Muscle of leg (tissue), 3 donors: ENCODE measurements at regions not wholly inside any gene's neighbourhood (a gene's known extent, or its start where the extent isn't known, plus 50 kb on each side); places are given as distances from the start of the nearest gene placed in this dataset.

Experiments used
- DNase-seq: peaks from one replicate; pipeline ENCODE4 v3.0.0; 2013
- H3K27ac ChIP-seq: one replicate; pipeline ENCODE4 v1.5.1; 2013; ENCODE audit warnings: mild to moderate bottlenecking, low read length, control low read depth
- H3K27me3 ChIP-seq: one replicate; pipeline ENCODE4 v1.6.1; 2013; ENCODE audit warnings: low read length; ENCODE audit not compliant: control insufficient read depth, insufficient read depth
- H3K36me3 ChIP-seq: one replicate; pipeline ENCODE4 v1.6.1; 2013; ENCODE audit warnings: low read length; ENCODE audit not compliant: control insufficient read depth, insufficient read depth
- H3K4me1 ChIP-seq: one replicate; pipeline ENCODE4 v1.6.1; 2013; ENCODE audit warnings: low read length; ENCODE audit not compliant: control insufficient read depth, insufficient read depth
- H3K4me3 ChIP-seq: one replicate; pipeline ENCODE4 v1.5.1; 2013; ENCODE audit warnings: low read length, control low read depth
- H3K9me3 ChIP-seq: replicated peaks from 2 replicates; pipeline ENCODE4 v1.6.1; 2013; ENCODE audit warnings: low read depth, low read length; ENCODE audit not compliant: control insufficient read depth
- WGBS: methylation state at CpG from one replicate; pipeline ENCODE4 v1.1.5; 2013; ENCODE audit warnings: missing lambda C conversion rate; ENCODE audit not compliant: insufficient coverage; 5-methylcytosine and 5-hydroxymethylcytosine counted together

DNA sequence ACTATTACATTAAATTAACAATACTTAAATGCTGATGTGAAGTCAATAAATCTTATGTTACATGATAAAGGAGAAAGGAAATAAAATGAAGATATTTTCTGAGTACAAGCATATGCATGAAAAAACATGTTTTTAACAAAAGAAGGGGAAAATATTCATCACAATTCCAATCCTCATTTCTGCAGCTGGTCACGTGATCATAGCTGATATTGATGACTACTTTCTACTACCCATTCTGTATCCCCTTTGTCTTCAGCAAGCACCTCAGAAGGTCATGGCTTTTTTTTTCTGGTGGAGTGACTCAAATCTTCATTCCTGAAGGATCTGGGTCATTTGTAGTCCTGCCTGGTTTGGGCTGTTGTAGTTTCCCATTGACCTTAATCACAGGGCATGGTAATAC is 90.9 kb downstream of the CDO1 start:
- Histone ChIP-seq H3K27me3 (no peaks in the 10 kb centered on the region), H3K4me1 (no peaks in the 10 kb centered on the region), H3K27ac (no peak overlapping the region), H3K9me3 (peaks cover 2% of the 10 kb centered on the region), H3K4me3 (no peak overlapping the region), H3K36me3 (no peaks in the 10 kb centered on the region)
- whole genome bisulfite sequencing, result 100% methylated on average over 1 of the region's 1 CpG
- no peak for DNase-seq

DNA sequence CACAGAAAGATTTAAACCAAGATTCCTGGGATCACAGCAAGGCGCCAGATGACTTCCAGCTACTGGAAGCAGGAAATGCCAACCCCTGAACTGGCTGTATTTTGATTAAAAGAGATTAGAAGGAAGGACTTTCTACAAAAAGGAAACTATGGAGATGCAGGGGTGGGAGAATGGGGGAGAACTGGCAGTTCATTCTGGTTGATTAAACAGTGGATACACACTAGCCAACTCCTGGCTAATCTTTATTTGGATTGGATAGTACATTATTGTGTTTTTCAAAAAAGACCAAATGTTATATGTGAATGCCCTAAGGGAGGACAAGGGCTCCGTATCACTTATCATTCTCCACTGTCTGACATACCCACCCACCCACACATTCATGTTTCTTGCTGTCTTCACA is 93.2 kb downstream of the CDO1 start:
- peaks cover 3% of the 10 kb centered on the region for H3K4me1 ChIP-seq
- 83% methylated on average over 1 of the region's 2 CpGs for WGBS
- no peak overlapping the region for H3K4me3 ChIP-seq
- H3K27me3 ChIP-seq, result no peaks in the 10 kb centered on the region
- H3K27ac ChIP-seq, result no peak overlapping the region
- no peaks in the 10 kb centered on the region for H3K36me3 ChIP-seq
- H3K9me3 ChIP-seq, result no peaks in the 10 kb centered on the region
- DNase-seq, result no peak

DNA sequence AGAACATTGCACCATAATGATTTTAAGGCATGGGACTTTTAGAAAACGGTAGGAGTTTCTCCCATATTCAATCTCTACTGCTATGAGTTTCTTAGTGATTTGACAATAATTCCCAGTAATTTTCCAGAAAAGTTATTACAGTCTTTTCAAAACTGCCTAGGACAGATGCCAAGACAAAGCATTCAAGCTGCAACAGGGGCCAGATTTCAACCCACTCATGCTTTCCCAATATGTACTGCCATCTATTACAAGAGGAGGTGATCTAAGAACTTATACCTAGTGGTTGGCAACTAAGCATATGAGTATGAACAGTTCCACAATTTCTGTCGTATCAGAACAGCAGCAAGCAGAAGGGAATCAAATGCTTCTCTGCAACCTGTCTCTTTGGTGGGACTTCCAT is 95.1 kb upstream of the TMED7 start:
- peak; percentile 27 for DNase-seq
- H3K9me3 ChIP-seq, result no peaks in the 10 kb centered on the region
- no peak overlapping the region for H3K4me3 ChIP-seq
- 57% methylated on average over 1 of the region's 2 CpGs for WGBS
- H3K36me3 ChIP-seq, result no peaks in the 10 kb centered on the region
- peaks cover 3% of the 10 kb centered on the region for H3K4me1 ChIP-seq
- H3K27me3 ChIP-seq, result no peaks in the 10 kb centered on the region
- no peak overlapping the region for H3K27ac ChIP-seq

- peak overlapping the region; percentile 25 for H3K27ac ChIP-seq
- WGBS, result no CpG with 5 or more reads among the region's 2 CpGs
Observed at GRCh38 chr5:115718927-115719326, 93.1 kb upstream of the TMED7 start.

DNA sequence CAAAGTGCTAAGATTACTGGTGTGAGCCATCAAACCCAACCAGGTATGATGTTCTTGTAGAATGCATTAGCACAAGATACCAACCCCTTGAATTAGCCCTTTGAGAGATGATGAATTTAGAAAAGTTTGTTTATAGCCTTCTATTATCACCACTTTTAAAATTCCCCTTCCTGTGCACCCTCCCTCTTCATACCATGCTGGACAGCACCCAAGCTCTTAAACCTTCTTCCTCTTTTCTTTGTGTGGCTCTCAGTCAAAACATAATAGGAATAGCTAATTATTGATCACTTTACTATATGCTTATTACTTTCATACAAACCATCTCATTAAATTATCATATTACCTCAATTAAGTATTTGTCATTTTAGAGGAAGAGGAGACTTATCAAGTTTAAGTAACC is 87.6 kb upstream of the TMED7 start:
- Histone ChIP-seq H3K36me3 (no peaks in the 10 kb centered on the region), H3K4me3 (no peak overlapping the region), H3K9me3 (no peaks in the 10 kb centered on the region), H3K4me1 (peaks cover under 1% of the 10 kb centered on the region), H3K27me3 (no peaks in the 10 kb centered on the region), H3K27ac (no peak overlapping the region)
- no peak for DNase-seq

More at GRCh38 chr5:115718927-115719326, 93.1 kb upstream of the TMED7 start:
- Histone ChIP-seq H3K27me3 (no peaks in the 10 kb centered on the region), H3K9me3 (no peaks in the 10 kb centered on the region), H3K4me1 (peaks cover 3% of the 10 kb centered on the region), H3K4me3 (no peak overlapping the region), H3K36me3 (no peaks in the 10 kb centered on the region)
- peak; percentile 89 for DNase-seq

DNA sequence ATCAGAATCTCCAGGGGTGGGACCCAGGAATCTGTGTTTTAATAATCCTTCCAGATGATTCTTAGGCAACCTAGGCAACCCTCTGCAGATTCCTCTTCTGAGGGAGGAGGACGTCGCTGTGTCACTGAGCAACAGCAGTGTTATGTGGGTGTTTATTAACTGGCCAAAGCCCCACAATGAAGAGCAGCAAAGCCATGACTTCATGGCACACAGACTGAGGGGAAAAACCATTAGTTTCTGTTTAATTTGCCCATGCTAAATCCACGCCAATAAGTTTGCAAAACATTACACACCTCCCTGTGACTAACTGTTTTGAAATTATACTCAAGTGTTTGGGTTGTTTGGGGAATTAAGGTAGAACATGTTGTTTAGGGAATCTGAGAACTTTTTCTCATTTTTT is 83.7 kb upstream of the TMED7 start:
- H3K4me3 ChIP-seq, result no peak overlapping the region
- no peak overlapping the region for H3K27ac ChIP-seq
- H3K27me3 ChIP-seq, result no peaks in the 10 kb centered on the region
- H3K4me1 ChIP-seq, result no peaks in the 10 kb centered on the region
- no peaks in the 10 kb centered on the region for H3K36me3 ChIP-seq
- no peaks in the 10 kb centered on the region for H3K9me3 ChIP-seq
- no peak for DNase-seq
- WGBS, result 60% methylated on average over 2 of the region's 3 CpGs

GRCh38 chr5:115708819-115709477 is 83.1 kb upstream of the TMED7 start:
- H3K4me3 ChIP-seq, result no peak overlapping the region
- no peak for DNase-seq
- H3K36me3 ChIP-seq, result no peaks in the 10 kb centered on the region
- H3K4me1 ChIP-seq, result no peaks in the 10 kb centered on the region
- H3K27me3 ChIP-seq, result no peaks in the 10 kb centered on the region
- no CpG with 5 or more reads among the region's 2 CpGs for WGBS
- H3K27ac ChIP-seq, result no peak overlapping the region
- no peaks in the 10 kb centered on the region for H3K9me3 ChIP-seq

GRCh38 chr5:115703514-115703913 is 77.7 kb upstream of the TMED7 start:
- Histone ChIP-seq H3K4me3 (no peak overlapping the region), H3K36me3 (no peaks in the 10 kb centered on the region), H3K27ac (no peak overlapping the region), H3K4me1 (no peaks in the 10 kb centered on the region), H3K27me3 (no peaks in the 10 kb centered on the region), H3K9me3 (no peaks in the 10 kb centered on the region)
- DNase-seq, result no peak
- no CpG with 5 or more reads among the region's 3 CpGs for WGBS

GRCh38 chr5:115702025-115702424 is 76.2 kb upstream of the TMED7 start:
- no peaks in the 10 kb centered on the region for H3K36me3 ChIP-seq
- no peaks in the 10 kb centered on the region for H3K9me3 ChIP-seq
- no peak for DNase-seq
- no peaks in the 10 kb centered on the region for H3K27me3 ChIP-seq
- H3K4me3 ChIP-seq, result no peak overlapping the region
- no CpG with 5 or more reads among the region's 4 CpGs for WGBS
- no peaks in the 10 kb centered on the region for H3K4me1 ChIP-seq
- no peak overlapping the region for H3K27ac ChIP-seq

DNA sequence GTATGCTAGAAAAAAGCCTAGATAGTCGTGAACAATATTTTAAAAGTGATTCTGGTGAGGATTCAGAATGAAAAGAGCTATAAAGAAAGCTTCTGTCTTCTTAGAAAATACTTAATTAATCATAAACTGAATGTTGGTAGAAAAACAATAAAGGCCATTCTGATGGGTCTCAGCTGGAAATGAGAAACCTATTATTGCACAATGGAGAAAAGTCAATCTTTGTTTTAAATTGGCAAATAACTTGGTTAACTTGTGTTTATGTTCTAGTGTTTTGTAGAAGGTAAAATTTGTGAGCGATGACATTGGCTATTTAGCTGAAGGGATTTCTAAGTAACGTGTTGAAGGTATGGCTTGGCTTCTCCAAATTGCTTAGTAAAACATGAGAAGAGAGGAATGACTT is 74.1 kb upstream of the TMED7 start:
- no peaks in the 10 kb centered on the region for H3K9me3 ChIP-seq
- no peak for DNase-seq
- H3K4me3 ChIP-seq, result no peak overlapping the region
- no peaks in the 10 kb centered on the region for H3K36me3 ChIP-seq
- no peaks in the 10 kb centered on the region for H3K27me3 ChIP-seq
- H3K27ac ChIP-seq, result no peak overlapping the region
- H3K4me1 ChIP-seq, result no peaks in the 10 kb centered on the region
- 47% methylated on average over 2 of the region's 3 CpGs for WGBS

- no peaks in the 10 kb centered on the region for H3K9me3 ChIP-seq
- no CpG with 5 or more reads among the region's 4 CpGs for WGBS
- H3K27ac ChIP-seq, result no peak overlapping the region
- no peaks in the 10 kb centered on the region for H3K36me3 ChIP-seq
- no peak for DNase-seq
- H3K4me1 ChIP-seq, result no peaks in the 10 kb centered on the region
- H3K4me3 ChIP-seq, result no peak overlapping the region
- no peaks in the 10 kb centered on the region for H3K27me3 ChIP-seq
Observed at GRCh38 chr5:115696141-115696650, 70.4 kb upstream of the TMED7 start.
